Osteoblast (primary cell): ENCODE measurements at regions not wholly inside any gene's neighbourhood (a gene's known extent, or its start where the extent isn't known, plus 50 kb on each side); places are given as distances from the start of the nearest gene placed in this dataset.

Source experiments
- DNase-seq: peaks from one replicate; pipeline ENCODE4 v3.0.0; 2011; ENCODE audit warnings: low spot score, mixed read lengths; ENCODE audit not compliant: insufficient read length; ENCODE audit errors: missing footprints
- H2AFZ ChIP-seq: 2 replicates; pipeline ENCODE4 v1.6.0; 2011; ENCODE audit warnings: mild to moderate bottlenecking, low read length
- H3K27ac ChIP-seq: 2 replicates; pipeline ENCODE4 v1.5.1; 2011; ENCODE audit warnings: mild to moderate bottlenecking, low read depth, low read length, moderate library complexity
- H3K27me3 ChIP-seq: 2 replicates; pipeline ENCODE4 v1.6.0; 2012; ENCODE audit warnings: mild to moderate bottlenecking, control low read depth, inconsistent platforms, low read length, moderate library complexity; ENCODE audit not compliant: insufficient read depth
- H3K36me3 ChIP-seq: 2 replicates; pipeline ENCODE4 v1.5.1; 2011; ENCODE audit warnings: mild to moderate bottlenecking, low read length, control low read depth, moderate library complexity; ENCODE audit not compliant: insufficient read depth
- H3K4me1 ChIP-seq: 2 replicates; pipeline ENCODE4 v1.5.1; 2011; ENCODE audit warnings: mild to moderate bottlenecking, low read length, control low read depth, moderate library complexity; ENCODE audit not compliant: insufficient read depth
- H3K4me2 ChIP-seq: 2 replicates; pipeline ENCODE4 v1.6.0; 2011; ENCODE audit warnings: mild to moderate bottlenecking, low read length; ENCODE audit not compliant: insufficient read depth
- H3K4me3 ChIP-seq: fragments of 200-600 bp; sonication (generic); 3 replicates; pipeline ENCODE4 v1.5.1; 2012; ENCODE audit warnings: mild to moderate bottlenecking, low read length, inconsistent platforms; ENCODE audit not compliant: insufficient read depth
- H3K79me2 ChIP-seq: 2 replicates; pipeline ENCODE4 v1.6.0; 2012; ENCODE audit warnings: mild to moderate bottlenecking, low read length, control low read depth, inconsistent platforms; ENCODE audit not compliant: insufficient read depth
- H3K9me3 ChIP-seq: 2 replicates; pipeline ENCODE4 v1.5.1; 2011; ENCODE audit warnings: low read depth, low read length, control low read depth
- H4K20me1 ChIP-seq: 2 replicates; pipeline ENCODE4 v1.6.0; 2012; ENCODE audit warnings: mild to moderate bottlenecking, low read length, control low read depth; ENCODE audit not compliant: insufficient read depth
- TF ChIP-seq, protein P1 (sequence below): IDR thresholded peaks from 2 replicates; pipeline ENCODE4 v1.5.1; 2011; ENCODE audit warnings: mild to moderate bottlenecking, low read depth, low read length, moderate library complexity; ENCODE audit errors: extremely low read depth

DNA sequence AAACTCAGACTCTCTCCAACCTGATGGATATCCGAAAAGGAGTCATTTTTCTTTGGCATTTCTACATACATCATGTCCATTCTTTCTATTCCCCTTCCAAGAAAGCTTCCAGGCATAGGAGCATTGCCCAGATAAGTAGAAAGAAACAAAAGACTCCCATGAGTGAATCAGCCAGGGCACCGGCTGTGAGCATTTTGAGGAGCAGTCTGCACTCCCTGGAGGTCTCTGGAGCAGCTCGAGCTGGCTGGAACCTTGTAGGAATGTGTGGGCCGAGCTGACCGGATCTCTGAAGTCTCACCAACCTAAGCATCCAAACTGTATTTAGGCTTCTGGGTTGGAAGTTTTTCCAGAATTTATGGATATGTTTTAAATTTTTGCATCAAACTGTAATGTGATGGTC is 161.4 kb upstream of the TRPC7 start:
- Histone ChIP-seq H3K36me3 (no peaks in the 10 kb centered on the region), H3K4me1 (no peaks in the 10 kb centered on the region), H3K79me2 (no peaks in the 10 kb centered on the region), H3K4me3 (no peak overlapping the region), H2AFZ (no peak overlapping the region), H3K27me3 (no peaks in the 10 kb centered on the region), H3K4me2 (no peak overlapping the region), H3K9me3 (no peaks in the 10 kb centered on the region), H3K27ac (no peak overlapping the region), H4K20me1 (no peaks in the 10 kb centered on the region)
- TF ChIP-seq, protein P1, sequence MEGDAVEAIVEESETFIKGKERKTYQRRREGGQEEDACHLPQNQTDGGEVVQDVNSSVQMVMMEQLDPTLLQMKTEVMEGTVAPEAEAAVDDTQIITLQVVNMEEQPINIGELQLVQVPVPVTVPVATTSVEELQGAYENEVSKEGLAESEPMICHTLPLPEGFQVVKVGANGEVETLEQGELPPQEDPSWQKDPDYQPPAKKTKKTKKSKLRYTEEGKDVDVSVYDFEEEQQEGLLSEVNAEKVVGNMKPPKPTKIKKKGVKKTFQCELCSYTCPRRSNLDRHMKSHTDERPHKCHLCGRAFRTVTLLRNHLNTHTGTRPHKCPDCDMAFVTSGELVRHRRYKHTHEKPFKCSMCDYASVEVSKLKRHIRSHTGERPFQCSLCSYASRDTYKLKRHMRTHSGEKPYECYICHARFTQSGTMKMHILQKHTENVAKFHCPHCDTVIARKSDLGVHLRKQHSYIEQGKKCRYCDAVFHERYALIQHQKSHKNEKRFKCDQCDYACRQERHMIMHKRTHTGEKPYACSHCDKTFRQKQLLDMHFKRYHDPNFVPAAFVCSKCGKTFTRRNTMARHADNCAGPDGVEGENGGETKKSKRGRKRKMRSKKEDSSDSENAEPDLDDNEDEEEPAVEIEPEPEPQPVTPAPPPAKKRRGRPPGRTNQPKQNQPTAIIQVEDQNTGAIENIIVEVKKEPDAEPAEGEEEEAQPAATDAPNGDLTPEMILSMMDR = no peak
- DNase-seq = no peak

DNA sequence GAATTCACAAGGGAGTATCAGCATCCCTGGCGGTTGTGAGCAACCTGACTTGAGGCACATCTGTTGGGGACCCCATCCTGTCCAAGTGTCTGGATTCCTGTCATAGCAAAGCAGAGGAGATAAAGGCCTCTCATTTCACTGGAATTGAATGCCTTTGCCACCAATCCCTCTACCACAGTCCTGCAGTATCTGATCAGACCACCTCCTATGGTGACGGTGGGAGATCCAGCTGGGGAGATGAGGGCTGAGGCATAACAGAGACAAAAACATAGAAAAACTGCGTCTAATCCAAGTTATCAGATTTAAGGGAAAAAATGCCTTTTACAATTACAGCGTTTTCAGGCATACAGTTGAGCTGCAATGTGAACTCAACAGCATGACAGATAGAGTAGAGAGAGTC is 160.7 kb upstream of the TRPC7 start:
- DNase-seq = no peak
- no peaks in the 10 kb centered on the region for H4K20me1 ChIP-seq

DNA sequence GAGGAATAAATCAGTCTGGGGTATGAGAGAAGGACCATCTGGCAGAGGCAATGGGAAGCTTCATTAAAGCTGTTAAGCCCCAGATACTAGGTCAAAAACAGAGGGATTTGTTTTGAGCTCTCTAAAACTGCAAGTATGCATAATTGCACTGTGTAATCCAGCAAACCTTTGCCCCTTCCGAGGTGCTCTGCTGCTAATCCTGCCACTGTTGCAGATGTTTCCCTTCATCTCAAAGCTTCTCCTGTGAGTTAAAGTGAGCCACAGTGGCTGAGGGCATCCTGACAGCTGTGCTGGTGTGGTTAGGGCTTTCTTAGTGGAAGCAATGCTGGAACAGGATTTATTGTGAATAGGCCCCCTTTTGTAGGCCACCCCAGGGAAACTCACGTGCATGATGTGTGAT is 160.3 kb upstream of the TRPC7 start:
- no peak overlapping the region for H3K4me2 ChIP-seq
- no peak overlapping the region for H3K4me3 ChIP-seq
- TF ChIP-seq, protein P1 = no peak
- H4K20me1 ChIP-seq = no peaks in the 10 kb centered on the region
- DNase-seq = no peak
- no peak overlapping the region for H2AFZ ChIP-seq
- no peaks in the 10 kb centered on the region for H3K9me3 ChIP-seq
- H3K27me3 ChIP-seq = no peaks in the 10 kb centered on the region
- no peaks in the 10 kb centered on the region for H3K79me2 ChIP-seq
- no peaks in the 10 kb centered on the region for H3K4me1 ChIP-seq
- H3K36me3 ChIP-seq = no peaks in the 10 kb centered on the region
- H3K27ac ChIP-seq = no peak overlapping the region

More for the DNA sequence above, 160.7 kb upstream of the TRPC7 start:
- Histone ChIP-seq H3K4me3 (no peak overlapping the region), H3K4me1 (no peaks in the 10 kb centered on the region), H3K9me3 (no peaks in the 10 kb centered on the region), H3K27ac (no peak overlapping the region), H2AFZ (no peak overlapping the region), H3K27me3 (no peaks in the 10 kb centered on the region), H3K79me2 (no peaks in the 10 kb centered on the region), H3K4me2 (no peak overlapping the region), H3K36me3 (no peaks in the 10 kb centered on the region)
- TF ChIP-seq, protein P1 = no peak

DNA sequence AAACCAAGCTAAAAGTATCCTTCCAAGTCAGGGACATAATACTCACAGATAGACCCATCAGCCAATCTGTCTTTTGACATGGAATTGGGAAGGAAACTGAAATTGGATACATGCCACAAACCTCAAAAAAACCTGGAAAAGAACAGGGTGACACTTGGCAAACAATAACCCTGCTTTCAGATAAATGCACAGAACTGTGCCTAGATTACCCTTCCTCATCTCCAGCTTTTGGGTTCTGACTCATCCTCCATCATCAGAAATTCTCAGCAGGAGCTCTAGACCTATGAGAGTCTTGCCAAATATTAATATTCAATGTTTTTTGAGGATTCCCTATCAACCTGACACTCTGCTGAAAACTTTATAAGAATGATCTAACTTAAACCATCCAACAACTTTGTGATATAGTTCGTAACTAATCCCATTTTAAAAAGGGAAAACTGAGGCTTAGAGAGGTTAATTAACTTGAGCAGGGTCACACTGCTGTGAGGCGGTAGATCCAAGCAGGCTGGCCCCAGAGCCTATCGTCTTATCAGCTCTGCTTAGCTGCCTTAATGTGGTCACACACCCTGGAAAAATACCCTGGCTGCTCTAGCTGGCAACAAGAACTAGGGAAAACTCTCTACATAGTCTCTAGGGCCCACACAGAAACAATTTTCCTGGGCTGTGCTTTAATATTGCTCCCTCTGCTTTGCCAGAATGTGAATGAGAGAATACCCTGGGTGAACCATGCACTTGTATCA is 157.0 kb upstream of the TRPC7 start:
- H3K27ac ChIP-seq = no peak overlapping the region
- no peak for DNase-seq
- H3K79me2 ChIP-seq = no peaks in the 10 kb centered on the region
- no peak overlapping the region for H3K4me2 ChIP-seq
- H4K20me1 ChIP-seq = no peaks in the 10 kb centered on the region
- no peak overlapping the region for H3K4me3 ChIP-seq
- no peak overlapping the region for H2AFZ ChIP-seq
- no peaks in the 10 kb centered on the region for H3K27me3 ChIP-seq
- H3K36me3 ChIP-seq = no peaks in the 10 kb centered on the region
- no peaks in the 10 kb centered on the region for H3K4me1 ChIP-seq
- TF ChIP-seq, protein P1 = no peak
- H3K9me3 ChIP-seq = no peaks in the 10 kb centered on the region
